GM12878 (cell line): ENCODE measurements at regions not wholly inside any gene's neighbourhood (a gene's known extent, or its start where the extent isn't known, plus 50 kb on each side); places are given as distances from the start of the nearest gene placed in this dataset.

Experiments
- ATAC-seq: fragments of 200-7000 bp; cut with Tn5 transposase; 3 replicates; pipeline ENCODE4 v1.9.1; 2020; ENCODE audit warnings: mild to moderate bottlenecking, moderate library complexity
- BruUV-seq: library from RNA; stranded (reverse); fragments of 400-500 nt; replicated peaks from 2 replicates; lab custom pipeline; 2021; lab: Mats Ljungman, UMichigan
- CTCF ChIA-PET: fragments of 300-600 bp; sonication (Branson Sonifier 250); formaldehyde crosslinking; extraction: SDS; loops from one replicate; lab custom pipeline; 2021; ENCODE audit warnings: inconsistent platforms; lab: Yijun Ruan, JAX
- POLR2A ChIA-PET: fragments of 350-600 bp; formaldehyde crosslinking; extraction: SDS; loops from one replicate; lab custom pipeline; 2021; ENCODE audit warnings: inconsistent platforms; lab: Charles Lee
- RAD21 ChIA-PET: fragments of 300-600 bp; sonication (Branson Sonifier 250); formaldehyde crosslinking; loops from one replicate; lab custom pipeline; 2023; ENCODE audit warnings: antibody characterized with exemption; ENCODE audit not compliant: unreplicated experiment; lab: Charles Lee
- SMC1A ChIA-PET: fragments of 300-600 bp; sonication (Branson Sonifier 250); formaldehyde crosslinking; loops from one replicate; lab custom pipeline; 2023; ENCODE audit not compliant: unreplicated experiment, uncharacterized antibody; lab: Charles Lee
- DNase-seq: peaks from one replicate; pipeline ENCODE4 v3.0.0-alpha.2; 2011; ENCODE audit warnings: low read depth, low spot score
- FAIRE-seq: peaks from 3 replicates; lab custom pipeline; 2011; peaks lifted over from hg19 to GRCh38; lab: Jason Lieb, UNC
- H2AFZ ChIP-seq: 2 replicates; pipeline ENCODE4 v1.6.0; 2011; ENCODE audit warnings: low read depth, low read length, control low read depth; ENCODE audit not compliant: control insufficient read depth
- H3K27ac ChIP-seq: 2 replicates; pipeline ENCODE4 v1.5.1; 2011; ENCODE audit warnings: control low read depth; ENCODE audit not compliant: control insufficient read depth, insufficient read depth
- H3K27me3 ChIP-seq, 2 experiments: replicated peaks in 1 of 2; 2 replicates each; pipeline versions ENCODE4 v1.6.0 to v1.6.1; 2011; ENCODE audit warnings: low read length in 1 of 2; ENCODE audit not compliant: control insufficient read depth in 2 of 2, insufficient read depth in 2 of 2
- H3K36me3 ChIP-seq, 2 experiments: 2 replicates each; pipeline ENCODE4 v1.5.1; 2011; ENCODE audit warnings: low read length in 1 of 2; ENCODE audit not compliant: control insufficient read depth in 2 of 2, insufficient read depth in 2 of 2
- H3K4me1 ChIP-seq: 2 replicates; pipeline ENCODE4 v1.6.1; 2011; ENCODE audit warnings: mild to moderate bottlenecking, low read length, moderate library complexity, mixed read lengths; ENCODE audit not compliant: control insufficient read depth, insufficient read depth
- H3K4me2 ChIP-seq: 2 replicates; pipeline ENCODE4 v1.6.0; 2011; ENCODE audit warnings: control low read depth; ENCODE audit not compliant: control insufficient read depth, insufficient read depth
- H3K4me3 ChIP-seq: fragments of 200-600 bp; sonication (generic); 2 replicates; pipeline ENCODE4 v1.5.1; 2016
- H3K79me2 ChIP-seq: 2 replicates; pipeline ENCODE4 v1.6.0; 2011; ENCODE audit warnings: low read length; ENCODE audit not compliant: control insufficient read depth, insufficient read depth
- H3K9ac ChIP-seq: 2 replicates; pipeline ENCODE4 v1.8.0; 2011; ENCODE audit warnings: low read length, control low read depth, mixed read lengths; ENCODE audit not compliant: control insufficient read depth, insufficient read depth
- H3K9me3 ChIP-seq: replicated peaks from 3 replicates; pipeline ENCODE4 v1.5.1; 2011; ENCODE audit warnings: mild to moderate bottlenecking, low read length; ENCODE audit not compliant: control insufficient read depth, insufficient read depth
- H4K20me1 ChIP-seq: 2 replicates; pipeline ENCODE4 v1.6.0; 2011; ENCODE audit not compliant: control insufficient read depth, insufficient read depth
- CBX5 ChIP-seq: sonication (generic); IDR thresholded peaks from 2 replicates; pipeline ENCODE4 v1.6.1; 2016; ENCODE audit warnings: low read depth, moderate library complexity, mild to moderate bottlenecking, inconsistent platforms
- CHD1 ChIP-seq: IDR thresholded peaks from 2 replicates; pipeline ENCODE4 v1.6.1; 2012; ENCODE audit warnings: low read depth, low read length, improper control_type of control experiment
- CHD4 ChIP-seq: fragments of 200-600 bp; sonication (generic); IDR thresholded peaks from 2 replicates; pipeline ENCODE4 v1.6.1; 2016; ENCODE audit warnings: mild to moderate bottlenecking
- ELK1 ChIP-seq: IDR thresholded peaks from 2 replicates; pipeline ENCODE4 v1.6.1; 2012; ENCODE audit warnings: low read depth, low read length, improper control_type of control experiment
- EP300 ChIP-seq, 2 experiments: fragments of 150-350 bp in 1 of 2; IDR thresholded peaks; 2 replicates each; pipeline ENCODE4 v1.6.1; 2011 to 2012; ENCODE audit warnings: low read depth in 2 of 2, low read length in 2 of 2, borderline replicate concordance in 1 of 2, improper control_type of control experiment in 1 of 2, inconsistent platforms in 1 of 2; ENCODE audit not compliant: control insufficient read depth in 1 of 2
- ESRRA ChIP-seq: IDR thresholded peaks from 2 replicates; pipeline ENCODE4 v1.6.1; 2012; ENCODE audit warnings: mild to moderate bottlenecking, low read length, improper control_type of control experiment
- HCFC1 ChIP-seq: fragments of 150-350 bp; IDR thresholded peaks from 2 replicates; pipeline ENCODE4 v1.6.1; 2014; ENCODE audit warnings: low read length
- HDAC6 ChIP-seq: fragments of 200-600 bp; sonication (generic); IDR thresholded peaks from one replicate; pipeline ENCODE4 v1.8.0; 2017; ENCODE audit warnings: antibody characterized with exemption; ENCODE audit not compliant: unreplicated experiment
- JUND ChIP-seq: IDR thresholded peaks from 2 replicates; pipeline ENCODE4 v1.6.1; 2012; ENCODE audit warnings: low read depth, mild to moderate bottlenecking, low read length, improper control_type of control experiment, moderate library complexity
- KDM1A ChIP-seq: fragments of 200-600 bp; sonication (generic); IDR thresholded peaks from 2 replicates; pipeline ENCODE4 v1.6.1; 2016; ENCODE audit warnings: borderline replicate concordance
- KLF5 ChIP-seq: fragments of 450-650 bp; IDR thresholded peaks from 2 replicates; pipeline ENCODE4 v1.6.1; 2014; ENCODE audit warnings: mild to moderate bottlenecking; ENCODE audit not compliant: partially characterized antibody
- MLLT1 ChIP-seq: fragments of 450-650 bp; IDR thresholded peaks from 2 replicates; pipeline ENCODE4 v1.6.1; 2016; ENCODE audit warnings: mild to moderate bottlenecking
- NBN ChIP-seq: fragments of 450-650 bp; IDR thresholded peaks from 2 replicates; pipeline ENCODE4 v1.6.1; 2016
- PML ChIP-seq: IDR thresholded peaks from 2 replicates; pipeline ENCODE4 v1.6.1; 2012; ENCODE audit warnings: low read length, inconsistent platforms
- POLR2A ChIP-seq: IDR thresholded peaks from 2 replicates; pipeline ENCODE4 v1.6.1; 2011; ENCODE audit warnings: low read depth, mild to moderate bottlenecking, low read length
- RAD51 ChIP-seq: fragments of 450-650 bp; IDR thresholded peaks from 2 replicates; pipeline ENCODE4 v1.6.1; 2016; ENCODE audit warnings: moderate library complexity, mild to moderate bottlenecking, inconsistent platforms
- SMARCA5 ChIP-seq: fragments of 450-650 bp; IDR thresholded peaks from 2 replicates; pipeline ENCODE4 v1.6.1; 2017; ENCODE audit warnings: mild to moderate bottlenecking
- ZNF687 ChIP-seq: fragments of 450-650 bp; IDR thresholded peaks from 2 replicates; pipeline ENCODE4 v1.6.1; 2017; ENCODE audit warnings: mild to moderate bottlenecking, moderate library complexity
- WGBS: methylation state at CpG from one replicate; pipeline ENCODE4 v1.1.6; 2016; ENCODE audit warnings: low lambda C conversion rate; ENCODE audit not compliant: insufficient replicate concordance, insufficient coverage; ENCODE audit errors: missing lambda C conversion rate; 5-methylcytosine and 5-hydroxymethylcytosine counted together
- in situ Hi-C: fragments of 300-500 bp; cut with MboI; formaldehyde crosslinking; loops from 9 replicates; pipeline ENCODE4 v1.14.3; 2018; ENCODE audit warnings: mixed read lengths
- intact Hi-C: fragments of 100-400 bp; cut with micrococcal nuclease; formaldehyde crosslinking; loops from one replicate; pipeline ENCODE4 v1.14.2; 2022; ENCODE audit not compliant: unreplicated experiment

- TF ChIP-seq KLF5 (no peak), HDAC6 (no peak), CHD4 (no peak), ZNF687 (no peak)
Measured at GRCh38 chr10:130382031-130382430, 245.8 kb downstream of the GLRX3 start (continued).

- Histone ChIP-seq H2AFZ (no peak overlapping the region), H3K4me2 (no peak overlapping the region), H3K27ac (no peak overlapping the region), H3K27me3 (no peaks in the 10 kb centered on the region), H3K9ac (no peak overlapping the region), H3K36me3 (no peaks in the 10 kb centered on the region), H3K4me1 (no peaks in the 10 kb centered on the region), H4K20me1 (no peaks in the 10 kb centered on the region), H3K4me3 (no peak overlapping the region), H3K79me2 (no peaks in the 10 kb centered on the region), H3K9me3 (no peaks in the 10 kb centered on the region; the same call in 1 of the 3 replicates)
- ChIA-PET RAD21 (no interaction called here), POLR2A (no interaction called here), SMC1A (no interaction called here), CTCF (no interaction called here)
- DNase-seq (no peak), ATAC-seq (no peak), FAIRE-seq (no peak)
- TF ChIP-seq PML, result no peak
- TF ChIP-seq KLF5, result no peak
- TF ChIP-seq NBN, result no peak
- no peak for TF ChIP-seq POLR2A
- TF ChIP-seq HCFC1, result no peak
- TF ChIP-seq HDAC6, result no peak
- TF ChIP-seq ESRRA, result no peak
- TF ChIP-seq RAD51, result no peak
- no peak for TF ChIP-seq JUND
- no peak for TF ChIP-seq SMARCA5
- TF ChIP-seq CHD1, result no peak
- TF ChIP-seq KDM1A, result no peak
- no peak for TF ChIP-seq EP300 (IDR thresholded peaks at IDR 0.05; ENCODE audit: borderline replicate concordance in 1 of 2, control insufficient read depth in 1 of 2, low read depth in 2 of 2, low read length in 2 of 2)
- TF ChIP-seq MLLT1, result no peak
- no peak for TF ChIP-seq CBX5
- no peak for TF ChIP-seq ELK1
- in situ Hi-C loops (no loop called here), intact Hi-C loops (no loop called here)
- BruUV-seq, result no TSS peak
- 25% methylated on average over 11 of the region's 11 CpGs for WGBS
Measured at GRCh38 chr10:130387936-130388580, 251.9 kb downstream of the GLRX3 start.
